ENCODE measurements at regions not wholly inside any gene's neighbourhood (a gene's known extent, or its start where the extent isn't known, plus 50 kb on each side); places are given as distances from the start of the nearest gene placed in this dataset.

GRCh38 chr1:213929398-213929797 lies 58.4 kb upstream of the PROX1 start:
- CTCF ChIA-PET = no interaction called here
- no peak for ATAC-seq

GRCh38 chr1:213931836-213932235 lies 55.9 kb upstream of the PROX1 start:
- Histone ChIP-seq H3K36me3 (ENCODE audit: control insufficient read depth in 2 of 3, insufficient read depth in 3 of 3, low read length in 3 of 3) (no peaks in the 10 kb centered on the region), H3K27me3 (ENCODE audit: control insufficient read depth in 2 of 2, insufficient read depth in 2 of 2, low read length in 2 of 2) (no peaks in the 10 kb centered on the region), H3K27ac (ENCODE audit: low read depth, low read length) (no peak overlapping the region), H3K9me3 (ENCODE audit: control insufficient read depth in 2 of 3, low read length in 3 of 3) (no peaks in the 10 kb centered on the region), H3K4me3 (ENCODE audit: low read length) (no peak overlapping the region), H3K4me1 (ENCODE audit: control insufficient read depth in 2 of 2, insufficient read depth in 2 of 2, low read length in 2 of 2) (no peaks in the 10 kb centered on the region)
- ChIA-PET CTCF (no interaction called here), POLR2A (interaction anchor here (0.6 kb wide), 1 partner anchor 18 kb away, joined by 3 read pairs; no protein-coding TSS in a partner anchor)
- Mint-ChIP-seq H3K27ac (no peak overlapping the region), H3K27me3 (no peaks in the 10 kb centered on the region), H3K4me3 (no peak overlapping the region), H3K4me1 (peaks cover 0 to 5% (median 0%) of the 10 kb centered on the region in 7 donors), H3K9me3 (peaks cover 0 to 2% (median 0%) of the 10 kb centered on the region in 11 donors), H3K36me3 (no peaks in the 10 kb centered on the region)
- intact Hi-C loops (cut with micrococcal nuclease) = no loop called here
- DNase-seq (no peak), ATAC-seq (no peak)

More at GRCh38 chr1:213929398-213929797, 58.4 kb upstream of the PROX1 start:
- DNase-seq = no peak
- peaks cover 0 to 5% (median 0%) of the 10 kb centered on the region in 7 donors for H3K4me1 Mint-ChIP-seq
- H3K9me3 Mint-ChIP-seq = peaks cover 0 to 2% (median 0%) of the 10 kb centered on the region in 11 donors
- H3K4me1 ChIP-seq (ENCODE audit: control insufficient read depth in 2 of 2, insufficient read depth in 2 of 2, low read length in 2 of 2) = no peaks in the 10 kb centered on the region
- no peak overlapping the region for H3K27ac Mint-ChIP-seq
- no peaks in the 10 kb centered on the region for H3K9me3 ChIP-seq (ENCODE audit: control insufficient read depth in 2 of 3, low read length in 3 of 3)
- intact Hi-C loops (cut with micrococcal nuclease) = no loop called here
- no peak overlapping the region for H3K27ac ChIP-seq (ENCODE audit: low read depth, low read length)
- H3K36me3 ChIP-seq (ENCODE audit: control insufficient read depth in 2 of 3, insufficient read depth in 3 of 3, low read length in 3 of 3) = no peaks in the 10 kb centered on the region
- no peaks in the 10 kb centered on the region for H3K27me3 ChIP-seq (ENCODE audit: control insufficient read depth in 2 of 2, insufficient read depth in 2 of 2, low read length in 2 of 2)
- no peaks in the 10 kb centered on the region for H3K36me3 Mint-ChIP-seq
- no peak overlapping the region for H3K4me3 ChIP-seq (ENCODE audit: low read length)
- POLR2A ChIA-PET = no interaction called here
- no peak overlapping the region for H3K4me3 Mint-ChIP-seq
- H3K27me3 Mint-ChIP-seq = peaks cover 0 to 3% (median 0%) of the 10 kb centered on the region in 5 donors

GRCh38 chr1:213933336-213933735 lies 54.4 kb upstream of the PROX1 start:
- no peaks in the 10 kb centered on the region for H3K36me3 Mint-ChIP-seq
- Histone ChIP-seq H3K9me3 (ENCODE audit: control insufficient read depth in 2 of 3, low read length in 3 of 3) (no peaks in the 10 kb centered on the region), H3K27me3 (ENCODE audit: control insufficient read depth in 2 of 2, insufficient read depth in 2 of 2, low read length in 2 of 2) (no peaks in the 10 kb centered on the region), H3K27ac (ENCODE audit: low read depth, low read length) (no peak overlapping the region), H3K4me1 (ENCODE audit: control insufficient read depth in 2 of 2, insufficient read depth in 2 of 2, low read length in 2 of 2) (no peaks in the 10 kb centered on the region), H3K4me3 (ENCODE audit: low read length) (no peak overlapping the region), H3K36me3 (ENCODE audit: control insufficient read depth in 2 of 3, insufficient read depth in 3 of 3, low read length in 3 of 3) (no peaks in the 10 kb centered on the region)
- DNase-seq = no peak
- no peak for ATAC-seq
- no peaks in the 10 kb centered on the region for H3K27me3 Mint-ChIP-seq
- no peak overlapping the region for H3K27ac Mint-ChIP-seq
- intact Hi-C loops (cut with micrococcal nuclease) = no loop called here
- no peak overlapping the region for H3K4me3 Mint-ChIP-seq
- ChIA-PET CTCF (no interaction called here), POLR2A (no interaction called here)
- H3K4me1 Mint-ChIP-seq = peaks cover 0 to 5% (median 0%) of the 10 kb centered on the region in 7 donors
- H3K9me3 Mint-ChIP-seq = peaks cover 0 to 4% (median 0%) of the 10 kb centered on the region in 11 donors

- no peaks in the 10 kb centered on the region for H3K36me3 ChIP-seq (ENCODE audit: control insufficient read depth in 2 of 3, insufficient read depth in 3 of 3, low read length in 3 of 3)
Measured at GRCh38 chr1:213934649-213935048, 53.1 kb upstream of the PROX1 start.

GRCh38 chr1:213936571-213936970 lies 51.2 kb upstream of the PROX1 start:
- Mint-ChIP-seq H3K27me3 (no peaks in the 10 kb centered on the region), H3K27ac (no peak overlapping the region), H3K4me3 (no peak overlapping the region), H3K36me3 (no peaks in the 10 kb centered on the region), H3K4me1 (no peaks in the 10 kb centered on the region), H3K9me3 (peaks cover 0 to 6% (median 0%) of the 10 kb centered on the region in 11 donors)
- Histone ChIP-seq H3K4me3 (ENCODE audit: low read length) (no peak overlapping the region), H3K27me3 (ENCODE audit: control insufficient read depth in 2 of 2, insufficient read depth in 2 of 2, low read length in 2 of 2) (no peaks in the 10 kb centered on the region), H3K27ac (ENCODE audit: low read depth, low read length) (no peak overlapping the region), H3K4me1 (ENCODE audit: control insufficient read depth in 2 of 2, insufficient read depth in 2 of 2, low read length in 2 of 2) (no peaks in the 10 kb centered on the region), H3K36me3 (ENCODE audit: control insufficient read depth in 2 of 3, insufficient read depth in 3 of 3, low read length in 3 of 3) (no peaks in the 10 kb centered on the region), H3K9me3 (ENCODE audit: control insufficient read depth in 2 of 3, low read length in 3 of 3) (no peaks in the 10 kb centered on the region)
- intact Hi-C loops (cut with micrococcal nuclease) = no loop called here
- no peak for ATAC-seq
- ChIA-PET POLR2A (no interaction called here), CTCF (no interaction called here)
- no peak for DNase-seq

More at GRCh38 chr1:213934649-213935048, 53.1 kb upstream of the PROX1 start:
- H3K4me1 Mint-ChIP-seq = peaks cover 0 to 5% (median 0%) of the 10 kb centered on the region in 7 donors
- H3K9me3 ChIP-seq (ENCODE audit: control insufficient read depth in 2 of 3, low read length in 3 of 3) = no peaks in the 10 kb centered on the region
- intact Hi-C loops (cut with micrococcal nuclease) = no loop called here
- H3K4me3 Mint-ChIP-seq = no peak overlapping the region
- H3K27me3 Mint-ChIP-seq = no peaks in the 10 kb centered on the region
- ATAC-seq = no peak
- H3K27ac ChIP-seq (ENCODE audit: low read depth, low read length) = no peak overlapping the region
- no peak for DNase-seq
- no peaks in the 10 kb centered on the region for H3K4me1 ChIP-seq (ENCODE audit: control insufficient read depth in 2 of 2, insufficient read depth in 2 of 2, low read length in 2 of 2)
- peaks cover 0 to 6% (median 0%) of the 10 kb centered on the region in 11 donors for H3K9me3 Mint-ChIP-seq
- no peaks in the 10 kb centered on the region for H3K36me3 Mint-ChIP-seq
- CTCF ChIA-PET = no interaction called here
- H3K27me3 ChIP-seq (ENCODE audit: control insufficient read depth in 2 of 2, insufficient read depth in 2 of 2, low read length in 2 of 2) = no peaks in the 10 kb centered on the region
- H3K27ac Mint-ChIP-seq = no peak overlapping the region
- H3K4me3 ChIP-seq (ENCODE audit: low read length) = no peak overlapping the region
- POLR2A ChIA-PET = interaction anchor here (0.8 kb wide), 1 partner anchor 8 kb away, joined by 3 read pairs; no protein-coding TSS in a partner anchor

Measured in naive thymus-derived CD4-positive, alpha-beta T cell (primary cell).